HepG2 (cell line): ENCODE measurements at regions not wholly inside any gene's neighbourhood (a gene's known extent, or its start where the extent isn't known, plus 50 kb on each side); places are given as distances from the start of the nearest gene placed in this dataset.

ENCODE experiments used
- ATAC-seq: fragments of 200-7000 bp; cut with Tn5 transposase; 3 replicates; pipeline ENCODE4 v1.9.1; 2020; ENCODE audit warnings: mild to moderate bottlenecking, moderate library complexity
- BruUV-seq: library from RNA; stranded (reverse); fragments of 400-500 nt; replicated peaks from 2 replicates; lab custom pipeline; 2021; lab: Mats Ljungman, UMichigan
- CTCF ChIA-PET: fragments of 300-600 bp; formaldehyde crosslinking; extraction: SDS; loops from one replicate; lab custom pipeline; 2021; ENCODE audit warnings: low total read pairs, inconsistent platforms, low intra/inter-chr PET ratio; lab: Yijun Ruan, JAX
- POLR2A ChIA-PET: fragments of 350-600 bp; sonication (Branson Sonifier 250); formaldehyde crosslinking; loops from one replicate; lab custom pipeline; 2020; ENCODE audit warnings: antibody characterized with exemption, inconsistent platforms; lab: Yijun Ruan, JAX
- DNase-seq: peaks from one replicate; pipeline ENCODE4 v3.0.0-alpha.2; 2015; ENCODE audit warnings: low spot score
- FAIRE-seq: peaks from 3 replicates; lab custom pipeline; 2011; peaks lifted over from hg19 to GRCh38; lab: Jason Lieb, UNC
- H2AFZ ChIP-seq: one replicate; pipeline ENCODE4 v1.6.1; 2011; ENCODE audit warnings: low read length, inconsistent platforms
- H3K27ac ChIP-seq: fragments of 300-600 bp; 3 replicates; pipeline ENCODE4 v1.8.0; 2011; ENCODE audit warnings: mixed run types, mild to moderate bottlenecking, mixed read lengths, low read length, inconsistent platforms; ENCODE audit not compliant: insufficient read depth; ENCODE audit errors: extremely low read length
- H3K27me3 ChIP-seq, 2 experiments: fragments of 200-600 bp in 1 of 2; 2 replicates in 1 of 2; 3 replicates in 1 of 2; pipeline versions ENCODE4 v1.6.0 to v1.8.0; 2011; ENCODE audit warnings: low read length in 2 of 2, mild to moderate bottlenecking in 2 of 2, moderate library complexity in 2 of 2, inconsistent platforms in 1 of 2; ENCODE audit not compliant: insufficient read depth in 2 of 2, control insufficient read depth in 1 of 2
- H3K36me3 ChIP-seq, 2 experiments: fragments of 200-600 bp in 1 of 2; replicated peaks in 1 of 2; 2 replicates in 1 of 2; 3 replicates in 1 of 2; pipeline versions ENCODE4 v1.5.1 to v1.8.0; 2011; ENCODE audit warnings: low read length in 2 of 2, inconsistent platforms in 1 of 2; ENCODE audit not compliant: insufficient read depth in 2 of 2, control insufficient read depth in 1 of 2
- H3K4me1 ChIP-seq: 2 replicates; pipeline ENCODE4 v1.5.1; 2012; ENCODE audit warnings: low read length, inconsistent platforms; ENCODE audit not compliant: insufficient read depth
- H3K4me2 ChIP-seq: 2 replicates; pipeline ENCODE4 v1.6.0; 2011; ENCODE audit warnings: low read depth, low read length, inconsistent platforms
- H3K4me3 ChIP-seq, 3 experiments: fragments of 200-600 bp in 1 of 3; sonication (generic), shearing (Covaris generic) in 1 of 3; replicated peaks in 1 of 3; 2 replicates each; pipeline ENCODE4 v1.5.1; 2011 to 2016; ENCODE audit warnings: low read length in 3 of 3, inconsistent platforms in 2 of 3, low read depth in 2 of 3, mild to moderate bottlenecking in 2 of 3, control low read depth in 1 of 3, mixed read lengths in 1 of 3; ENCODE audit not compliant: insufficient read depth in 1 of 3
- H3K79me2 ChIP-seq: one replicate; pipeline ENCODE4 v1.6.1; 2011; ENCODE audit warnings: low read length, inconsistent platforms; ENCODE audit not compliant: insufficient read depth
- H3K9ac ChIP-seq: 2 replicates; pipeline ENCODE4 v1.6.0; 2011; ENCODE audit warnings: mild to moderate bottlenecking, low read depth, low read length, inconsistent platforms; ENCODE audit not compliant: insufficient read depth
- H3K9me3 ChIP-seq: 2 replicates; pipeline ENCODE4 v1.5.1; 2012; ENCODE audit warnings: mild to moderate bottlenecking, low read length
- H4K20me1 ChIP-seq: 2 replicates; pipeline ENCODE4 v1.6.0; 2011; ENCODE audit warnings: inconsistent platforms, mild to moderate bottlenecking, low read length, moderate library complexity; ENCODE audit not compliant: insufficient read depth
- GMEB2 ChIP-seq: IDR thresholded peaks from 2 replicates; pipeline ENCODE4 v1.6.1; 2016; ENCODE audit warnings: missing biosample characterization, missing genetic modification reagents, low read depth
- JUN ChIP-seq: sonication (generic); formaldehyde crosslinking; IDR thresholded peaks from 2 replicates; pipeline ENCODE4 v1.4.0; 2020; ENCODE audit warnings: mild to moderate bottlenecking, missing genetic modification reagents
- JUNB ChIP-seq: sonication (generic); formaldehyde crosslinking; IDR thresholded peaks from 2 replicates; pipeline ENCODE4 v1.8.0; 2022; ENCODE audit warnings: missing genetic modification reagents, mild to moderate bottlenecking, borderline replicate concordance
- MNT ChIP-seq: fragments of 450-650 bp; IDR thresholded peaks from 2 replicates; pipeline ENCODE4 v1.6.1; 2016
- SOX6 ChIP-seq, 2 experiments: fragments of 450-650 bp in 1 of 2; sonication (generic) in 1 of 2; formaldehyde crosslinking in 1 of 2; IDR thresholded peaks; 2 replicates each; pipeline versions ENCODE4 v1.4.0 to v1.6.1; 2017 to 2020; ENCODE audit warnings: antibody characterized with exemption in 1 of 2, mild to moderate bottlenecking in 1 of 2, missing genetic modification reagents in 1 of 2
- THYN1 ChIP-seq: sonication (generic); formaldehyde crosslinking; IDR thresholded peaks from 2 replicates; pipeline ENCODE4 v1.8.1; 2023; ENCODE audit warnings: low read depth, mild to moderate bottlenecking, moderate library complexity, missing genetic modification reagents, borderline replicate concordance
- ZBTB20 ChIP-seq: sonication (generic); formaldehyde crosslinking; IDR thresholded peaks from 2 replicates; pipeline ENCODE4 v1.8.1; 2023; ENCODE audit warnings: missing genetic modification reagents, low read depth, mild to moderate bottlenecking, borderline replicate concordance
- ZFP82 ChIP-seq: sonication (generic); formaldehyde crosslinking; IDR thresholded peaks from 2 replicates; pipeline ENCODE4 v1.5.1; 2020; ENCODE audit warnings: mild to moderate bottlenecking, missing genetic modification reagents, borderline replicate concordance
- ZNF180 ChIP-seq: sonication (generic); formaldehyde crosslinking; IDR thresholded peaks from 2 replicates; pipeline ENCODE4 v1.4.0; 2020; ENCODE audit warnings: low read depth, missing genetic modification reagents, borderline replicate concordance
- ZNF572 ChIP-seq: sonication (generic); formaldehyde crosslinking; IDR thresholded peaks from 2 replicates; pipeline ENCODE4 v1.5.1; 2020; ENCODE audit warnings: mild to moderate bottlenecking, missing genetic modification reagents
- ZNF776 ChIP-seq: sonication (generic); formaldehyde crosslinking; IDR thresholded peaks from 2 replicates; pipeline ENCODE4 v1.4.0; 2020; ENCODE audit warnings: mild to moderate bottlenecking, missing genetic modification reagents
- WGBS: methylation state at CpG from one replicate; pipeline ENCODE4 v1.1.6; 2017; ENCODE audit warnings: low lambda C conversion rate; 5-methylcytosine and 5-hydroxymethylcytosine counted together
- in situ Hi-C: cut with HindIII; loops from 2 replicates; pipeline ENCODE4 v1.10.0; 2017; ENCODE audit warnings: low pct_unique_long_range_greater_than_20kb; ENCODE audit not compliant: extremely low pct_ligation_motif_present
- intact Hi-C: fragments of 100-400 bp; cut with micrococcal nuclease; formaldehyde crosslinking; loops from one replicate; pipeline ENCODE4 v1.10.0; 2022; ENCODE audit not compliant: unreplicated experiment

DNA sequence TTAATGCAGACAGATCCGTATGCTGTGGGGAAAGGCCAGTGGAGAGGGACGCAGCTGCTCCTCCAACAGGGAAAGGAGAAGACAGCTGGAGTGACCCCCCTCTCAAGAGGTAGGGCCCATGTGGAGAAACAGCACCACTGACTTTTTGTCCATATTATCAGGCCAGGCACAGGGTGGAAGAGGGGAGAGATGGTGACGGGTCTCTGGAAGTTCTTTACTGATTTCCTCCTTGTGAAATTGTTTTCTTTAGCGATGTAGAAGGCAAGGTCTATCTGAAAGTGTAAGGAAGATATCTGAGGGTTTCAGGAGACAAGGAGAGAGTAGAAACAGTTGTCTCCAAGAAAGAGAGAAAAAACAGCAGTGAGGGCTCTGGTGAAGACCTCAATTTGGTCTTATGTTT, 338.8 kb downstream of the VPS13C start:
- ChIA-PET CTCF (no interaction called here), POLR2A (no interaction called here)
- FAIRE-seq (no peak), ATAC-seq (no peak), DNase-seq (no peak)
- H3K79me2 ChIP-seq: no peaks in the 10 kb centered on the region
- no peak overlapping the region for H3K4me2 ChIP-seq
- no peak overlapping the region for H3K9ac ChIP-seq
- no peaks in the 10 kb centered on the region for H3K4me1 ChIP-seq
- no peaks in the 10 kb centered on the region for H4K20me1 ChIP-seq
- WGBS: 1% methylated on average over 4 of the region's 4 CpGs
- peaks cover 0 to 16% of the 10 kb centered on the region in 2 experiments; a peak in 3 of 5 replicates for H3K27me3 ChIP-seq
- in situ Hi-C loops (no loop called here), intact Hi-C loops (no loop called here)
- no TSS peak for BruUV-seq
- TF ChIP-seq ZNF572 (CRISPR knock-in tag) (no peak), THYN1 (CRISPR knock-in tag) (no peak), ZNF776 (no peak), ZFP82 (CRISPR knock-in tag) (no peak), ZBTB20 (no peak), GMEB2 (no peak), JUNB (CRISPR knock-in tag) (no peak), ZNF180 (CRISPR knock-in tag) (no peak), MNT (no peak), SOX6 (IDR thresholded peaks at IDR 0.05) (no peak), SOX6 (CRISPR knock-in tag; IDR thresholded peaks at IDR 0.05) (no peak), JUN (no peak)
- H2AFZ ChIP-seq: no peak overlapping the region
- H3K4me3 ChIP-seq: no peak overlapping the region
- no peaks in the 10 kb centered on the region for H3K9me3 ChIP-seq
- H3K36me3 ChIP-seq: no peaks in the 10 kb centered on the region
- H3K27ac ChIP-seq: no peak overlapping the region
